Keratinocyte (primary cell): ENCODE measurements at regions not wholly inside any gene's neighbourhood (a gene's known extent, or its start where the extent isn't known, plus 50 kb on each side); places are given as distances from the start of the nearest gene placed in this dataset.

Experiments
- CTCF ChIP-seq, 3 experiments: IDR thresholded peaks in 1 of 3; conservative IDR thresholded peaks in 1 of 3; optimal IDR thresholded peaks in 1 of 3; 2 replicates in 2 of 3; 3 replicates in 1 of 3; pipeline versions ENCODE3 to v1.5.1; 2011; ENCODE audit warnings: low read length in 3 of 3, mild to moderate bottlenecking in 3 of 3, moderate library complexity in 2 of 3, control low read depth in 1 of 3, inconsistent platforms in 1 of 3; ENCODE audit not compliant: insufficient read depth in 2 of 3; ENCODE audit errors: extremely low read depth in 1 of 3
- EZH2 ChIP-seq: IDR thresholded peaks from one replicate; pipeline ENCODE4 v1.6.1; 2012; ENCODE audit warnings: inconsistent platforms, mild to moderate bottlenecking, low read length, moderate library complexity

GRCh38 chr6:86331265-86331840 lies 606.0 kb upstream of the HTR1E start:
- TF ChIP-seq CTCF (optimal IDR thresholded peaks at IDR 0.05 in 1 of 3, IDR thresholded peaks at IDR 0.05 in 1 of 3, conservative IDR thresholded peaks at IDR 0.05 in 1 of 3; ENCODE audit: extremely low read depth in 1 of 3, insufficient read depth in 2 of 3, low read length in 3 of 3) (no peak), EZH2 (no peak)
